Upper lobe of left lung (tissue), 6 donors: ENCODE measurements at regions not wholly inside any gene's neighbourhood (a gene's known extent, or its start where the extent isn't known, plus 50 kb on each side); places are given as distances from the start of the nearest gene placed in this dataset.
A peak's percentile ranks its signal among the peaks of the same experiment; 100 is the strongest.
"Not testable (repeated sequence)": the region's sequence is repeated elsewhere in the genome, so short reads cannot be mapped to it uniquely, and the experiment has no call there.

ENCODE experiments used
- ATAC-seq, 2 donors: fragments of 200-7000 bp; cut with Tn5 transposase; one replicate each; pipeline ENCODE4 v1.9.1; 2022; ENCODE audit warnings: mild to moderate bottlenecking in 2 of 2, moderate library complexity in 2 of 2; ENCODE audit not compliant: low FRiP score in 2 of 2
- DNase-seq, 2 donors: peaks; one replicate each; pipeline ENCODE4 v3.0.0-alpha.2; 2019 to 2020
- H3K27ac ChIP-seq, 4 donors: fragments of 200-600 bp; sonication (generic); one replicate each; pipeline ENCODE4 v1.5.1; 2016 to 2019
- H3K27me3 ChIP-seq, 4 donors: fragments of 200-600 bp; sonication (generic); one replicate each; pipeline ENCODE4 v1.5.1; 2017 to 2019
- H3K36me3 ChIP-seq, 4 donors: fragments of 200-600 bp; sonication (generic); one replicate each; pipeline ENCODE4 v1.5.1; 2016 to 2019
- H3K4me1 ChIP-seq, 4 donors: fragments of 200-600 bp; sonication (generic); one replicate each; pipeline ENCODE4 v1.5.1; 2018 to 2019
- H3K4me3 ChIP-seq, 4 donors: fragments of 200-600 bp; sonication (generic); one replicate each; pipeline ENCODE4 v1.5.1; 2017 to 2019; ENCODE audit warnings: mild to moderate bottlenecking in 2 of 4, moderate library complexity in 1 of 4
- H3K9me3 ChIP-seq, 4 donors: fragments of 200-600 bp; sonication (generic); one replicate each; pipeline ENCODE4 v1.5.1; 2018 to 2019
- EP300 ChIP-seq, 4 donors: sonication (generic); formaldehyde crosslinking; IDR thresholded peaks; one replicate each; pipeline ENCODE4 v1.5.1; 2017; ENCODE audit warnings: antibody characterized with exemption in 4 of 4, control low read depth in 2 of 4
- POLR2A ChIP-seq, 4 donors: fragments of 450-650 bp; IDR thresholded peaks; one replicate each; pipeline ENCODE4 v1.5.1; 2016 to 2017; ENCODE audit warnings: antibody characterized with exemption in 4 of 4, mild to moderate bottlenecking in 2 of 4
- POLR2AphosphoS5 ChIP-seq, 2 donors: sonication (generic); formaldehyde crosslinking; IDR thresholded peaks; one replicate each; pipeline ENCODE4 v1.5.1; 2017; ENCODE audit warnings: antibody characterized with exemption in 2 of 2
- WGBS, 2 donors: methylation state at CpG; one replicate each; pipeline ENCODE4 v1.1.5; 2017 to 2018; 5-methylcytosine and 5-hydroxymethylcytosine counted together
- TF ChIP-seq, protein P1 (sequence below), 6 experiments: fragments of 450-650 bp in 4 of 6; fragments of 200-600 bp in 2 of 6; sonication (generic) in 2 of 6; IDR thresholded peaks; one replicate each; pipeline ENCODE4 v1.5.1; 2016 to 2019; ENCODE audit warnings: antibody characterized with exemption in 6 of 6
- donor health status: DM: no; HTN: no; CAD: no; lungs with moderate emphysema.
- donor health status: DM: no; HTN: yes; CAD: no; lungs with severe emphysema.

GRCh38 chr2:58341047-58341446 lies 99.9 kb upstream of the FANCL start:
- Histone ChIP-seq H3K27me3 (no peaks in the 10 kb centered on the region), H3K4me3 (no peak overlapping the region), H3K27ac (no peak overlapping the region), H3K36me3 (no peaks in the 10 kb centered on the region), H3K9me3 (peaks cover 0 to 10% (median 0%) of the 10 kb centered on the region in 4 donors), H3K4me1 (no peaks in the 10 kb centered on the region)
- TF ChIP-seq, protein P1, sequence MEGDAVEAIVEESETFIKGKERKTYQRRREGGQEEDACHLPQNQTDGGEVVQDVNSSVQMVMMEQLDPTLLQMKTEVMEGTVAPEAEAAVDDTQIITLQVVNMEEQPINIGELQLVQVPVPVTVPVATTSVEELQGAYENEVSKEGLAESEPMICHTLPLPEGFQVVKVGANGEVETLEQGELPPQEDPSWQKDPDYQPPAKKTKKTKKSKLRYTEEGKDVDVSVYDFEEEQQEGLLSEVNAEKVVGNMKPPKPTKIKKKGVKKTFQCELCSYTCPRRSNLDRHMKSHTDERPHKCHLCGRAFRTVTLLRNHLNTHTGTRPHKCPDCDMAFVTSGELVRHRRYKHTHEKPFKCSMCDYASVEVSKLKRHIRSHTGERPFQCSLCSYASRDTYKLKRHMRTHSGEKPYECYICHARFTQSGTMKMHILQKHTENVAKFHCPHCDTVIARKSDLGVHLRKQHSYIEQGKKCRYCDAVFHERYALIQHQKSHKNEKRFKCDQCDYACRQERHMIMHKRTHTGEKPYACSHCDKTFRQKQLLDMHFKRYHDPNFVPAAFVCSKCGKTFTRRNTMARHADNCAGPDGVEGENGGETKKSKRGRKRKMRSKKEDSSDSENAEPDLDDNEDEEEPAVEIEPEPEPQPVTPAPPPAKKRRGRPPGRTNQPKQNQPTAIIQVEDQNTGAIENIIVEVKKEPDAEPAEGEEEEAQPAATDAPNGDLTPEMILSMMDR (IDR thresholded peaks at IDR 0.05): no peak
- TF ChIP-seq POLR2A (IDR thresholded peaks at IDR 0.05): no peak
- TF ChIP-seq POLR2AphosphoS5 (IDR thresholded peaks at IDR 0.05): no peak
- TF ChIP-seq EP300 (IDR thresholded peaks at IDR 0.05): no peak
- no peak for DNase-seq
- peak; percentile 30 to 39 for ATAC-seq
- WGBS, 2 donors: 83 to 97% methylated on average over 1 to 2 of the region's 2 CpGs

GRCh38 chr2:58339548-58340243 lies 98.6 kb upstream of the FANCL start:
- ATAC-seq: no peak

GRCh38 chr2:58336416-58336815 lies 95.3 kb upstream of the FANCL start:
- ATAC-seq (no peak), DNase-seq (no peak)
- 51 to 87% methylated on average over 4 of the region's 4 CpGs for WGBS, 2 donors
- no peaks in the 10 kb centered on the region for H3K36me3 ChIP-seq
- no peak overlapping the region for H3K4me3 ChIP-seq
- H3K9me3 ChIP-seq: peaks cover 0 to 2% (median 0%) of the 10 kb centered on the region in 4 donors
- no peaks in the 10 kb centered on the region for H3K4me1 ChIP-seq
- TF ChIP-seq POLR2AphosphoS5 (IDR thresholded peaks at IDR 0.05): no peak
- no peak for TF ChIP-seq EP300 (IDR thresholded peaks at IDR 0.05)
- TF ChIP-seq POLR2A (IDR thresholded peaks at IDR 0.05): no peak
- TF ChIP-seq, protein P1 (IDR thresholded peaks at IDR 0.05): no peak
- no peak overlapping the region for H3K27ac ChIP-seq
- H3K27me3 ChIP-seq: no peaks in the 10 kb centered on the region

More at GRCh38 chr2:58339548-58340243, 98.6 kb upstream of the FANCL start:
- Histone ChIP-seq H3K36me3 (no peaks in the 10 kb centered on the region), H3K27ac (no peak overlapping the region), H3K4me1 (no peaks in the 10 kb centered on the region), H3K27me3 (no peaks in the 10 kb centered on the region), H3K9me3 (peaks cover 0 to 10% (median 0%) of the 10 kb centered on the region in 4 donors), H3K4me3 (no peak overlapping the region)
- no peak for DNase-seq
- TF ChIP-seq EP300 (IDR thresholded peaks at IDR 0.05): no peak
- TF ChIP-seq POLR2AphosphoS5 (IDR thresholded peaks at IDR 0.05): no peak
- TF ChIP-seq, protein P1 (IDR thresholded peaks at IDR 0.05): no peak
- no peak for TF ChIP-seq POLR2A (IDR thresholded peaks at IDR 0.05)

DNA sequence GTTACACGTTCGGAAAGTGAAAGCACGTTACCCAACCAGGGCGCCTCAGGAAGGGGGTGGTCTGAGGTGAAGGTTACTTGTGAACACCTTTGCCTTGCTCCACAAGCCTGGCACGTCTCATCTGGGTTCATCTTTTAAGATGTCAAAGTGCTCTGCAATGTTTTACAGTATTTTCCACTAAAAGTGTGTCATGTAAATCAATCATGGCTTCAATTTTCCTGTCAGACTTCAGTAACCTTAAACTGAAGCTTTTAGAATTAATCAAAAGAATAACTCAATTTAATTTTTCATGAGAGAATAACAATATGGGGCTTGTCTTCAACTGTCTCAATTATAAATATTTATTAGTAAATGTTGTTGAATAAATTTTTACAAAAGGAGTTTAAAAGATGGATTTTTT lies 93.3 kb upstream of the FANCL start:
- H3K4me1 ChIP-seq: no peaks in the 10 kb centered on the region
- no peak overlapping the region for H3K27ac ChIP-seq
- DNase-seq (no peak), ATAC-seq (no peak)
- 68% methylated on average over 5 of the region's 5 CpGs for WGBS, 2 donors
- TF ChIP-seq, protein P1 (IDR thresholded peaks at IDR 0.05): no peak
- TF ChIP-seq POLR2AphosphoS5 (IDR thresholded peaks at IDR 0.05) (no peak), EP300 (IDR thresholded peaks at IDR 0.05) (no peak), POLR2A (IDR thresholded peaks at IDR 0.05) (no peak)
- no peaks in the 10 kb centered on the region for H3K36me3 ChIP-seq
- no peaks in the 10 kb centered on the region for H3K9me3 ChIP-seq
- H3K4me3 ChIP-seq: no peak overlapping the region
- H3K27me3 ChIP-seq: no peaks in the 10 kb centered on the region

DNA sequence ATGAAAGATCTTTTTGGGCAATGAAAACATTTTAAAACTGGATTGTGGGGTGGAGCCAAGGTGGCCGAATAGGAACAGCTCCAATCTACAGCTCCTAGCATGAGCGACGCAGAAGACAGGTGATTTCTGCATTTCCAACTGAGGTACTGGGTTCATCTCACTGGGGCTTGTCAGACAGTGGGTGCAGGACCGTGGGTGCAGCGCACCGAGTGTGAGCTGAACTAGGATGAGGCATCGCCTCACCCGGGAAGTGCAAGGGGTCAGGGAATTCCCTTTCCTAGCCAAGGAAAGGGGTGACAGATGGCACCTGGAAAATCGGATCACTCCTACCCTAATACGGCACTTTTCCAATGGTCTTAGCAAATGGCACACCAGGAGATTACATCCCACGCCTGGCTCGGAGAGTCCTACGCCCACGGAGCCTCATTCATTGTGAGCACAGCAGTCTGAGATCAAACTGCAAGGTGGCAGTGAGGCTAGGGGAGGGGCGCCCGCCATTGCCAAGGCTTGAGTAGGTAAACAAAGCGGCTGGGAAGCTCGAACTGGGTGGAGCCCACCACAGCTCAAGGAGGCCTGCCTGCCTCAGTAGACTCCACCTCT lies 84.3 kb upstream of the FANCL start:
- 72 to 82% methylated on average over 18 of the region's 18 CpGs for WGBS, 2 donors
- not testable (repeated sequence) for H3K27me3 ChIP-seq, H3K9me3 ChIP-seq, ATAC-seq, H3K27ac ChIP-seq, H3K4me1 ChIP-seq, H3K4me3 ChIP-seq, H3K36me3 ChIP-seq
- DNase-seq: peak in 1 of 2 donors; percentile 12
